Neural cell (in vitro differentiated cells): ENCODE measurements at regions not wholly inside any gene's neighbourhood (a gene's known extent, or its start where the extent isn't known, plus 50 kb on each side); places are given as distances from the start of the nearest gene placed in this dataset.

Source experiments
- EP300 ChIP-seq: fragments of 450-650 bp; conservative IDR thresholded peaks from 2 replicates; pipeline ENCODE4 v1.6.1; 2014; ENCODE audit warnings: antibody characterized with exemption, mild to moderate bottlenecking, moderate library complexity; ENCODE audit not compliant: poor library complexity, severe bottlenecking
- EZH2 ChIP-seq: fragments of 200-600, 300-800 bp; shearing (Covaris generic), sonication (generic); IDR thresholded peaks from 2 replicates; pipeline ENCODE4 v1.6.1; 2014; ENCODE audit warnings: antibody characterized with exemption, low read length, borderline replicate concordance, mild to moderate bottlenecking; ENCODE audit not compliant: insufficient read depth, poor library complexity, severe bottlenecking
- MXI1 ChIP-seq: fragments of 450-650 bp; conservative IDR thresholded peaks from 2 replicates; pipeline ENCODE4 v1.6.1; 2014; ENCODE audit warnings: antibody characterized with exemption, mild to moderate bottlenecking; ENCODE audit not compliant: poor library complexity, severe bottlenecking
- POLR2AphosphoS5 ChIP-seq: IDR thresholded peaks from 2 replicates; pipeline ENCODE4 v1.6.1; 2012
- RAD21 ChIP-seq: fragments of 450-650 bp; conservative IDR thresholded peaks from 2 replicates; pipeline ENCODE4 v1.6.1; 2014; ENCODE audit warnings: antibody characterized with exemption, mild to moderate bottlenecking, moderate library complexity
- SMC3 ChIP-seq: fragments of 450-650 bp; conservative IDR thresholded peaks from 2 replicates; pipeline ENCODE4 v1.6.1; 2014; ENCODE audit warnings: antibody characterized with exemption, mild to moderate bottlenecking, moderate library complexity; ENCODE audit not compliant: poor library complexity
- TAF1 ChIP-seq: IDR thresholded peaks from 2 replicates; pipeline ENCODE4 v1.6.1; 2012; ENCODE audit warnings: low read depth
- TF ChIP-seq, protein P1 (sequence below): fragments of 450-650 bp; IDR thresholded peaks from 2 replicates; pipeline ENCODE4 v1.5.1; 2014; ENCODE audit warnings: antibody characterized with exemption, mild to moderate bottlenecking, moderate library complexity; ENCODE audit not compliant: poor library complexity, severe bottlenecking
- TF ChIP-seq, protein P2 (sequence below): IDR thresholded peaks from 2 replicates; pipeline ENCODE4 v1.6.1; 2012; ENCODE audit warnings: borderline replicate concordance

DNA sequence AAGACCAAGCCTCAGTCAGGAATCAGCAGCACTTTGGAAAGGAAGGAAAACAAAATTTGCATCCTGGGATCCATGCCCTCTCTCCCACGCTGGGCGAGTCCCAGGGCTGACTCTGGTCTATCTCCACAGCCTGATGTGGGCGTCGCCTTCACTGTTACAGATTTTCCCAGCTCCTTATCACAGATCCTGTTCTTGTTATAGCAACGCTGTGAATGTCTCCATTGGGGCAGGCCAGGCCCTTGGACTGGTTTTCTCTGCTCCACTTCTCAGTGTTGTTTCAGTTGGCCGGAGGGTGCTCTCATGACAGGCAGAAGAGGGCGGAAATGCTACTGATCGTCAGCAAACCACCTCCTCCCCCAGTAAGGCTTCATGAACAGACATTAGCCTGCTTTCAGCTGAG, 127.9 kb upstream of the CDH11 start:
- TF ChIP-seq, protein P1, sequence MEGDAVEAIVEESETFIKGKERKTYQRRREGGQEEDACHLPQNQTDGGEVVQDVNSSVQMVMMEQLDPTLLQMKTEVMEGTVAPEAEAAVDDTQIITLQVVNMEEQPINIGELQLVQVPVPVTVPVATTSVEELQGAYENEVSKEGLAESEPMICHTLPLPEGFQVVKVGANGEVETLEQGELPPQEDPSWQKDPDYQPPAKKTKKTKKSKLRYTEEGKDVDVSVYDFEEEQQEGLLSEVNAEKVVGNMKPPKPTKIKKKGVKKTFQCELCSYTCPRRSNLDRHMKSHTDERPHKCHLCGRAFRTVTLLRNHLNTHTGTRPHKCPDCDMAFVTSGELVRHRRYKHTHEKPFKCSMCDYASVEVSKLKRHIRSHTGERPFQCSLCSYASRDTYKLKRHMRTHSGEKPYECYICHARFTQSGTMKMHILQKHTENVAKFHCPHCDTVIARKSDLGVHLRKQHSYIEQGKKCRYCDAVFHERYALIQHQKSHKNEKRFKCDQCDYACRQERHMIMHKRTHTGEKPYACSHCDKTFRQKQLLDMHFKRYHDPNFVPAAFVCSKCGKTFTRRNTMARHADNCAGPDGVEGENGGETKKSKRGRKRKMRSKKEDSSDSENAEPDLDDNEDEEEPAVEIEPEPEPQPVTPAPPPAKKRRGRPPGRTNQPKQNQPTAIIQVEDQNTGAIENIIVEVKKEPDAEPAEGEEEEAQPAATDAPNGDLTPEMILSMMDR: no peak
- TF ChIP-seq EZH2: no peak
- TF ChIP-seq POLR2AphosphoS5: no peak
- no peak for TF ChIP-seq TAF1
- TF ChIP-seq, protein P2, sequence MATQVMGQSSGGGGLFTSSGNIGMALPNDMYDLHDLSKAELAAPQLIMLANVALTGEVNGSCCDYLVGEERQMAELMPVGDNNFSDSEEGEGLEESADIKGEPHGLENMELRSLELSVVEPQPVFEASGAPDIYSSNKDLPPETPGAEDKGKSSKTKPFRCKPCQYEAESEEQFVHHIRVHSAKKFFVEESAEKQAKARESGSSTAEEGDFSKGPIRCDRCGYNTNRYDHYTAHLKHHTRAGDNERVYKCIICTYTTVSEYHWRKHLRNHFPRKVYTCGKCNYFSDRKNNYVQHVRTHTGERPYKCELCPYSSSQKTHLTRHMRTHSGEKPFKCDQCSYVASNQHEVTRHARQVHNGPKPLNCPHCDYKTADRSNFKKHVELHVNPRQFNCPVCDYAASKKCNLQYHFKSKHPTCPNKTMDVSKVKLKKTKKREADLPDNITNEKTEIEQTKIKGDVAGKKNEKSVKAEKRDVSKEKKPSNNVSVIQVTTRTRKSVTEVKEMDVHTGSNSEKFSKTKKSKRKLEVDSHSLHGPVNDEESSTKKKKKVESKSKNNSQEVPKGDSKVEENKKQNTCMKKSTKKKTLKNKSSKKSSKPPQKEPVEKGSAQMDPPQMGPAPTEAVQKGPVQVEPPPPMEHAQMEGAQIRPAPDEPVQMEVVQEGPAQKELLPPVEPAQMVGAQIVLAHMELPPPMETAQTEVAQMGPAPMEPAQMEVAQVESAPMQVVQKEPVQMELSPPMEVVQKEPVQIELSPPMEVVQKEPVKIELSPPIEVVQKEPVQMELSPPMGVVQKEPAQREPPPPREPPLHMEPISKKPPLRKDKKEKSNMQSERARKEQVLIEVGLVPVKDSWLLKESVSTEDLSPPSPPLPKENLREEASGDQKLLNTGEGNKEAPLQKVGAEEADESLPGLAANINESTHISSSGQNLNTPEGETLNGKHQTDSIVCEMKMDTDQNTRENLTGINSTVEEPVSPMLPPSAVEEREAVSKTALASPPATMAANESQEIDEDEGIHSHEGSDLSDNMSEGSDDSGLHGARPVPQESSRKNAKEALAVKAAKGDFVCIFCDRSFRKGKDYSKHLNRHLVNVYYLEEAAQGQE: no peak
- TF ChIP-seq EP300: no peak
- TF ChIP-seq RAD21: no peak
- no peak for TF ChIP-seq SMC3
- no peak for TF ChIP-seq MXI1
